ENCODE measurements at regions not wholly inside any gene's neighbourhood (a gene's known extent, or its start where the extent isn't known, plus 50 kb on each side); places are given as distances from the start of the nearest gene placed in this dataset.

DNA sequence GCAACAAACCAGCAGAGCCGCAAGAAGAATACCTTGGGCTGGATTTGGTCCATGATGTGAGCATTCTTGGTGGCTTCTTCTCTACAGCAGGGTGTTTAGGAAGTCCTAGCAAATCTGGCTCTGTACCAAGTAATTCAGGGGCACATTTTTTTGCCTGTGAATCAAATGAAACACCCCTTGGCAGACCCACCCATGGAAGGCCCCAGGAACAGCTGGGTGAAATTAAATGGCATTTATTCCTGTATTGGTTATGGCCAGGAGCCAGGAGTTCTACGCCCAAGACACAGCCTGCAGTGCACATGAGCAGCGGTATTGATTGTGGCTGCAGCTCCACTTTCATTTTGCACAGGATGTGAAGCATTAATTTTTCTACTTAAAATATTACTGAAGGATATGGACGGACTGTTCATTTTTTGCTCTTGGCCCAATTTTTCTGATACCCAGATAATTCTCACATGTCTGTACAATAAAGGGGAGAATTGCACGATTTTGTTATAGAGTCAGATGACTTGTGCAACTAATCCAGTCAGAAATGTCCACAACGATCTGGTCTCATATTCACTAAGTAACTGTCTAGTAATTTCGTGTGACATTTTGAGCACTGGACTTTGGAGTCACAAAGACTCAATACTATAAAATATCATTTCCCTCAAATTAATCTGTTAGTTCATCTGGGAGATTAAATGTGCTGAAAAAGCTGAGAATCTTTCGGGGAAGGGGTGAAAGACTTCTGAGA, 120.7 kb upstream of the APC start:
- TF ChIP-seq, protein P1, sequence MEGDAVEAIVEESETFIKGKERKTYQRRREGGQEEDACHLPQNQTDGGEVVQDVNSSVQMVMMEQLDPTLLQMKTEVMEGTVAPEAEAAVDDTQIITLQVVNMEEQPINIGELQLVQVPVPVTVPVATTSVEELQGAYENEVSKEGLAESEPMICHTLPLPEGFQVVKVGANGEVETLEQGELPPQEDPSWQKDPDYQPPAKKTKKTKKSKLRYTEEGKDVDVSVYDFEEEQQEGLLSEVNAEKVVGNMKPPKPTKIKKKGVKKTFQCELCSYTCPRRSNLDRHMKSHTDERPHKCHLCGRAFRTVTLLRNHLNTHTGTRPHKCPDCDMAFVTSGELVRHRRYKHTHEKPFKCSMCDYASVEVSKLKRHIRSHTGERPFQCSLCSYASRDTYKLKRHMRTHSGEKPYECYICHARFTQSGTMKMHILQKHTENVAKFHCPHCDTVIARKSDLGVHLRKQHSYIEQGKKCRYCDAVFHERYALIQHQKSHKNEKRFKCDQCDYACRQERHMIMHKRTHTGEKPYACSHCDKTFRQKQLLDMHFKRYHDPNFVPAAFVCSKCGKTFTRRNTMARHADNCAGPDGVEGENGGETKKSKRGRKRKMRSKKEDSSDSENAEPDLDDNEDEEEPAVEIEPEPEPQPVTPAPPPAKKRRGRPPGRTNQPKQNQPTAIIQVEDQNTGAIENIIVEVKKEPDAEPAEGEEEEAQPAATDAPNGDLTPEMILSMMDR (IDR thresholded peaks at IDR 0.05), result no peak
- TF ChIP-seq POLR2A (IDR thresholded peaks at IDR 0.05), result no peak
- no peak for TF ChIP-seq POLR2AphosphoS5 (IDR thresholded peaks at IDR 0.05)
- no peak for TF ChIP-seq EP300 (IDR thresholded peaks at IDR 0.05)

Measured in suprapubic skin (tissue), 4 donors.